HL-60 (cell line): ENCODE measurements at regions not wholly inside any gene's neighbourhood (a gene's known extent, or its start where the extent isn't known, plus 50 kb on each side); places are given as distances from the start of the nearest gene placed in this dataset.

ENCODE experiments used
- GABPA ChIP-seq: IDR thresholded peaks from 2 replicates; pipeline ENCODE4 v1.6.1; 2012; ENCODE audit warnings: low read depth
- POLR2AphosphoS5 ChIP-seq: IDR thresholded peaks from 2 replicates; pipeline ENCODE4 v1.6.1; 2012; ENCODE audit warnings: low read depth
- SPI1 ChIP-seq: IDR thresholded peaks from 2 replicates; pipeline ENCODE4 v1.6.1; 2012; ENCODE audit warnings: low read depth, mild to moderate bottlenecking, borderline replicate concordance
- TF ChIP-seq, protein P1 (sequence below): IDR thresholded peaks from one replicate; pipeline ENCODE4 v1.5.1; 2011; ENCODE audit warnings: low read length, control low read depth, inconsistent platforms; ENCODE audit not compliant: insufficient read depth
- TF ChIP-seq, protein P2 (sequence below): IDR thresholded peaks from 2 replicates; pipeline ENCODE4 v1.6.1; 2012; ENCODE audit warnings: low read depth; ENCODE audit not compliant: insufficient replicate concordance

GRCh38 chr7:10655031-10655430 lies 318.6 kb upstream of the PHF14 start:
- TF ChIP-seq, protein P1, sequence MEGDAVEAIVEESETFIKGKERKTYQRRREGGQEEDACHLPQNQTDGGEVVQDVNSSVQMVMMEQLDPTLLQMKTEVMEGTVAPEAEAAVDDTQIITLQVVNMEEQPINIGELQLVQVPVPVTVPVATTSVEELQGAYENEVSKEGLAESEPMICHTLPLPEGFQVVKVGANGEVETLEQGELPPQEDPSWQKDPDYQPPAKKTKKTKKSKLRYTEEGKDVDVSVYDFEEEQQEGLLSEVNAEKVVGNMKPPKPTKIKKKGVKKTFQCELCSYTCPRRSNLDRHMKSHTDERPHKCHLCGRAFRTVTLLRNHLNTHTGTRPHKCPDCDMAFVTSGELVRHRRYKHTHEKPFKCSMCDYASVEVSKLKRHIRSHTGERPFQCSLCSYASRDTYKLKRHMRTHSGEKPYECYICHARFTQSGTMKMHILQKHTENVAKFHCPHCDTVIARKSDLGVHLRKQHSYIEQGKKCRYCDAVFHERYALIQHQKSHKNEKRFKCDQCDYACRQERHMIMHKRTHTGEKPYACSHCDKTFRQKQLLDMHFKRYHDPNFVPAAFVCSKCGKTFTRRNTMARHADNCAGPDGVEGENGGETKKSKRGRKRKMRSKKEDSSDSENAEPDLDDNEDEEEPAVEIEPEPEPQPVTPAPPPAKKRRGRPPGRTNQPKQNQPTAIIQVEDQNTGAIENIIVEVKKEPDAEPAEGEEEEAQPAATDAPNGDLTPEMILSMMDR, result no peak
- TF ChIP-seq POLR2AphosphoS5, result no peak
- TF ChIP-seq, protein P2, sequence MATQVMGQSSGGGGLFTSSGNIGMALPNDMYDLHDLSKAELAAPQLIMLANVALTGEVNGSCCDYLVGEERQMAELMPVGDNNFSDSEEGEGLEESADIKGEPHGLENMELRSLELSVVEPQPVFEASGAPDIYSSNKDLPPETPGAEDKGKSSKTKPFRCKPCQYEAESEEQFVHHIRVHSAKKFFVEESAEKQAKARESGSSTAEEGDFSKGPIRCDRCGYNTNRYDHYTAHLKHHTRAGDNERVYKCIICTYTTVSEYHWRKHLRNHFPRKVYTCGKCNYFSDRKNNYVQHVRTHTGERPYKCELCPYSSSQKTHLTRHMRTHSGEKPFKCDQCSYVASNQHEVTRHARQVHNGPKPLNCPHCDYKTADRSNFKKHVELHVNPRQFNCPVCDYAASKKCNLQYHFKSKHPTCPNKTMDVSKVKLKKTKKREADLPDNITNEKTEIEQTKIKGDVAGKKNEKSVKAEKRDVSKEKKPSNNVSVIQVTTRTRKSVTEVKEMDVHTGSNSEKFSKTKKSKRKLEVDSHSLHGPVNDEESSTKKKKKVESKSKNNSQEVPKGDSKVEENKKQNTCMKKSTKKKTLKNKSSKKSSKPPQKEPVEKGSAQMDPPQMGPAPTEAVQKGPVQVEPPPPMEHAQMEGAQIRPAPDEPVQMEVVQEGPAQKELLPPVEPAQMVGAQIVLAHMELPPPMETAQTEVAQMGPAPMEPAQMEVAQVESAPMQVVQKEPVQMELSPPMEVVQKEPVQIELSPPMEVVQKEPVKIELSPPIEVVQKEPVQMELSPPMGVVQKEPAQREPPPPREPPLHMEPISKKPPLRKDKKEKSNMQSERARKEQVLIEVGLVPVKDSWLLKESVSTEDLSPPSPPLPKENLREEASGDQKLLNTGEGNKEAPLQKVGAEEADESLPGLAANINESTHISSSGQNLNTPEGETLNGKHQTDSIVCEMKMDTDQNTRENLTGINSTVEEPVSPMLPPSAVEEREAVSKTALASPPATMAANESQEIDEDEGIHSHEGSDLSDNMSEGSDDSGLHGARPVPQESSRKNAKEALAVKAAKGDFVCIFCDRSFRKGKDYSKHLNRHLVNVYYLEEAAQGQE, result no peak
- no peak for TF ChIP-seq SPI1
- TF ChIP-seq GABPA, result no peak
